MM.1S (cell line): ENCODE measurements at regions not wholly inside any gene's neighbourhood (a gene's known extent, or its start where the extent isn't known, plus 50 kb on each side); places are given as distances from the start of the nearest gene placed in this dataset.
"Not testable (repeated sequence)": the region's sequence is repeated elsewhere in the genome, so short reads cannot be mapped to it uniquely, and the experiment has no call there.

Experiments
- DNase-seq: peaks from one replicate; pipeline ENCODE4 v3.0.0-alpha.2; 2015
- H2AFZ ChIP-seq: fragments of 300-600 bp; sonication (generic); 2 replicates; pipeline ENCODE4 v1.6.0; 2016; ENCODE audit warnings: antibody characterized with exemption, low read length
- H3F3A ChIP-seq: fragments of 300-600 bp; sonication (generic); 2 replicates; pipeline ENCODE4 v1.6.1; 2016; ENCODE audit warnings: mild to moderate bottlenecking, antibody characterized with exemption, low read length, moderate library complexity, mixed read lengths; ENCODE audit not compliant: insufficient read depth
- H3K27ac ChIP-seq: fragments of 300-600 bp; sonication (generic); 2 replicates; pipeline ENCODE4 v1.5.1; 2016; ENCODE audit warnings: mild to moderate bottlenecking, low read length
- H3K27me3 ChIP-seq: fragments of 300-600 bp; sonication (generic); replicated peaks from 2 replicates; pipeline ENCODE4 v1.6.0; 2016; ENCODE audit warnings: low read length; ENCODE audit not compliant: insufficient read depth
- H3K36me3 ChIP-seq: fragments of 300-600 bp; sonication (generic); replicated peaks from 2 replicates; pipeline ENCODE4 v1.6.1; 2016; ENCODE audit warnings: mild to moderate bottlenecking, low read length, mixed read lengths; ENCODE audit not compliant: insufficient read depth
- H3K4me1 ChIP-seq: fragments of 300-600 bp; sonication (generic); 2 replicates; pipeline ENCODE4 v1.6.1; 2016; ENCODE audit warnings: low read length, mixed read lengths
- H3K4me2 ChIP-seq: fragments of 300-600 bp; sonication (generic); 2 replicates; pipeline ENCODE4 v1.6.0; 2016; ENCODE audit warnings: low read depth, low read length
- H3K4me3 ChIP-seq: fragments of 300-600 bp; sonication (generic); 2 replicates; pipeline ENCODE4 v1.5.1; 2016; ENCODE audit warnings: low read length, mixed read lengths
- H3K79me2 ChIP-seq: fragments of 300-600 bp; sonication (generic); 2 replicates; pipeline ENCODE4 v1.6.1; 2016; ENCODE audit warnings: mixed run types, low read length, mixed read lengths
- H3K9ac ChIP-seq: fragments of 300-600 bp; sonication (generic); 2 replicates; pipeline ENCODE4 v1.6.1; 2016; ENCODE audit warnings: low read length, mixed read lengths
- H3K9me2 ChIP-seq: fragments of 300-600 bp; sonication (generic); replicated peaks from 2 replicates; pipeline ENCODE4 v1.6.1; 2016; ENCODE audit warnings: mild to moderate bottlenecking, low read length, mixed read lengths; ENCODE audit not compliant: insufficient read depth
- H3K9me3 ChIP-seq: fragments of 300-600 bp; sonication (generic); replicated peaks from 2 replicates; pipeline ENCODE4 v1.6.1; 2016; ENCODE audit warnings: mild to moderate bottlenecking, low read length, mixed read lengths; ENCODE audit not compliant: insufficient read depth
- H4K20me1 ChIP-seq: fragments of 300-600 bp; sonication (generic); 2 replicates; pipeline ENCODE4 v1.6.1; 2016; ENCODE audit warnings: mild to moderate bottlenecking, low read length, moderate library complexity, mixed read lengths; ENCODE audit not compliant: insufficient read depth
- EZH2 ChIP-seq: fragments of 300-600 bp; sonication (generic); optimal IDR thresholded peaks from 2 replicates; pipeline ENCODE3; 2017; ENCODE audit warnings: low read depth, mild to moderate bottlenecking, antibody characterized with exemption, low read length, mixed read lengths
- EZH2phosphoT487 ChIP-seq: fragments of 300-600 bp; sonication (generic); IDR thresholded peaks from 2 replicates; pipeline ENCODE4 v1.6.1; 2018; ENCODE audit warnings: antibody characterized with exemption, low read length
- TF ChIP-seq, protein P1 (sequence below): fragments of 300-600 bp; sonication (generic); IDR thresholded peaks from 2 replicates; pipeline ENCODE4 v1.5.1; 2016; ENCODE audit warnings: antibody characterized with exemption, low read length, mixed read lengths

- 0 out of 2 replicates have a peak overlapping the region, but pooled peaks have one; percentile 17 for H2AFZ ChIP-seq
- H3K4me1 ChIP-seq = peaks cover 19% of the 10 kb centered on the region
- H3K9me2 ChIP-seq = no peaks in the 10 kb centered on the region
- H3K4me3 ChIP-seq = no peak overlapping the region
- H4K20me1 ChIP-seq = no peaks in the 10 kb centered on the region
- H3K4me2 ChIP-seq = peak overlapping the region; percentile 24; the same call in 1 of the 2 replicates
- no peaks in the 10 kb centered on the region for H3K9me3 ChIP-seq
- H3K36me3 ChIP-seq = no peaks in the 10 kb centered on the region
- H3K79me2 ChIP-seq = no peaks in the 10 kb centered on the region
- peak overlapping the region; percentile 5; the same call in 1 of the 2 replicates for H3K9ac ChIP-seq
- TF ChIP-seq EZH2phosphoT487 (no peak), EZH2 (no peak)
- TF ChIP-seq, protein P1, sequence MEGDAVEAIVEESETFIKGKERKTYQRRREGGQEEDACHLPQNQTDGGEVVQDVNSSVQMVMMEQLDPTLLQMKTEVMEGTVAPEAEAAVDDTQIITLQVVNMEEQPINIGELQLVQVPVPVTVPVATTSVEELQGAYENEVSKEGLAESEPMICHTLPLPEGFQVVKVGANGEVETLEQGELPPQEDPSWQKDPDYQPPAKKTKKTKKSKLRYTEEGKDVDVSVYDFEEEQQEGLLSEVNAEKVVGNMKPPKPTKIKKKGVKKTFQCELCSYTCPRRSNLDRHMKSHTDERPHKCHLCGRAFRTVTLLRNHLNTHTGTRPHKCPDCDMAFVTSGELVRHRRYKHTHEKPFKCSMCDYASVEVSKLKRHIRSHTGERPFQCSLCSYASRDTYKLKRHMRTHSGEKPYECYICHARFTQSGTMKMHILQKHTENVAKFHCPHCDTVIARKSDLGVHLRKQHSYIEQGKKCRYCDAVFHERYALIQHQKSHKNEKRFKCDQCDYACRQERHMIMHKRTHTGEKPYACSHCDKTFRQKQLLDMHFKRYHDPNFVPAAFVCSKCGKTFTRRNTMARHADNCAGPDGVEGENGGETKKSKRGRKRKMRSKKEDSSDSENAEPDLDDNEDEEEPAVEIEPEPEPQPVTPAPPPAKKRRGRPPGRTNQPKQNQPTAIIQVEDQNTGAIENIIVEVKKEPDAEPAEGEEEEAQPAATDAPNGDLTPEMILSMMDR = no peak
- peaks cover 7% of the 10 kb centered on the region; the same call in 1 of the 2 replicates for H3F3A ChIP-seq
- peak; percentile 35 for DNase-seq
- no peaks in the 10 kb centered on the region for H3K27me3 ChIP-seq
- H3K27ac ChIP-seq = peak overlapping the region; percentile 62
These were observed 65.5 kb upstream of the ZBTB20 start for GRCh38 chr3:115212615-115213014.

DNA sequence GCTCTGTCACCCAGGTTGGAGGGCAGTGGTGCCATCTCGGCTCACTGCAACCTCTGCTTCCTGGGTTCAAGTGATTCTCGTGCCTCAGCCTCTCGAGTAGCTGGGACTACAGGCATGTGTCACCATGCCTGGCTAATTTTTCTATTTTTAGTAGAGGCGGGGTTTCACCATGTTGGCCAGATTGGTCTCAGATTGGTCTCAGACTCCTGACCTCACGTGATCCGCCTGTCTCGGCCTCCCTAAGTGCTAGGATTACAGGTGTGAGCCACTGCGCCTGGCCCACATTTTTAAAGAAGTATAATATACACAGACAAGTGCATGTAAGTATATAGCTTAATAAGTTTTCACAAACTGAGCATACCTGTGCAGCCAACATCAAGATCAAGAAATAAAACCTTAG, 66.0 kb upstream of the ZBTB20 start:
- H3K36me3 ChIP-seq, H2AFZ ChIP-seq, H4K20me1 ChIP-seq, H3K27me3 ChIP-seq, H3F3A ChIP-seq, H3K9me2 ChIP-seq, H3K9me3 ChIP-seq, H3K79me2 ChIP-seq, H3K4me3 ChIP-seq: not testable (repeated sequence)
- peak overlapping the region; percentile 62 for H3K27ac ChIP-seq
- peak; percentile 71 for DNase-seq
- H3K4me2 ChIP-seq = peak overlapping the region; percentile 24
- H3K9ac ChIP-seq = peak overlapping the region; percentile 5; the same call in 1 of the 2 replicates
- H3K4me1 ChIP-seq = peaks cover 22% of the 10 kb centered on the region

DNA sequence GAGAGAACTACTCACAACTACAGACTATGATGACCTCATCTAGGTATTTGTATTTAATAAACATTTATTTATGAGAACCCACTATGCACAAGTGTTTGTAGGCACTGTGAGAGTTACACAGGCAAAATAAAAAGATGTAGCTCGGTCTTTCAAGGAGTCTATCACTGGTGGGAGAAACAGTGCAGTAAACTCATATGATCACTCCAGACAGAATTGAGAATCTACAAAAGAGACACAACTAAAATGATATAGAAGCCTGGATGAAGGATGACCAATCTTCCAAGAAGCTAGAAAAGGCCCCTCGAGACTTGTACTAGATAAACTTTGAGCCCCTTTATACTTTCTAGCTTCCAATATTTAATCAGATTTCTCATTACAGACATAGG, 70.2 kb upstream of the ZBTB20 start:
- H3K4me1 ChIP-seq = peaks cover 31% of the 10 kb centered on the region
- H3K4me3 ChIP-seq = no peak overlapping the region
- no peaks in the 10 kb centered on the region for H3K79me2 ChIP-seq
- H3K9me2 ChIP-seq = no peaks in the 10 kb centered on the region
- no peaks in the 10 kb centered on the region for H3K9me3 ChIP-seq
- no peak overlapping the region for H3K4me2 ChIP-seq
- no peak for DNase-seq
- no peak overlapping the region for H2AFZ ChIP-seq
- no peaks in the 10 kb centered on the region for H4K20me1 ChIP-seq
- no peaks in the 10 kb centered on the region for H3K27me3 ChIP-seq
- H3K27ac ChIP-seq = no peak overlapping the region
- peaks cover 7% of the 10 kb centered on the region for H3F3A ChIP-seq
- H3K36me3 ChIP-seq = no peaks in the 10 kb centered on the region
- no peak overlapping the region for H3K9ac ChIP-seq
- TF ChIP-seq, protein P1 = no peak
- TF ChIP-seq EZH2 (no peak), EZH2phosphoT487 (no peak)

GRCh38 chr3:115217678-115218451, 70.8 kb upstream of the ZBTB20 start:
- DNase-seq = peak; percentile 68
- Histone ChIP-seq H4K20me1 (no peaks in the 10 kb centered on the region), H2AFZ (no peak overlapping the region), H3K4me1 (peaks cover 27% of the 10 kb centered on the region), H3K27me3 (no peaks in the 10 kb centered on the region), H3K4me3 (no peak overlapping the region), H3K9ac (no peak overlapping the region), H3K4me2 (no peak overlapping the region), H3K27ac (peak overlapping the region; percentile 7; the same call in 1 of the 2 replicates), H3K36me3 (no peaks in the 10 kb centered on the region), H3K9me2 (no peaks in the 10 kb centered on the region), H3K9me3 (no peaks in the 10 kb centered on the region), H3K79me2 (no peaks in the 10 kb centered on the region), H3F3A (peaks cover 3% of the 10 kb centered on the region)
- TF ChIP-seq, protein P1 = peak; percentile 67
- TF ChIP-seq EZH2 = no peak
- no peak for TF ChIP-seq EZH2phosphoT487
